Spleen (tissue), 11 donors: ENCODE measurements at regions not wholly inside any gene's neighbourhood (a gene's known extent, or its start where the extent isn't known, plus 50 kb on each side); places are given as distances from the start of the nearest gene placed in this dataset.

ENCODE experiments used
- DNase-seq: peaks from one replicate; pipeline ENCODE4 v3.0.0-alpha.2; 2020
- H3K27ac ChIP-seq, 8 donors: fragments of 200-600 bp; sonication (generic) in 7 of 8; 1 replicate in 4 of 8; 2 replicates in 4 of 8; pipeline versions ENCODE4 v1.5.0 to v1.8.0; 2016 to 2021; ENCODE audit warnings: inconsistent platforms in 4 of 8, mild to moderate bottlenecking in 4 of 8, moderate library complexity in 1 of 8
- H3K27me3 ChIP-seq, 7 donors: fragments of 200-600 bp; sonication (generic) in 6 of 7; replicated peaks in 1 of 7; 1 replicate in 4 of 7; 2 replicates in 3 of 7; pipeline versions ENCODE4 v1.5.0 to v1.8.0; 2016 to 2021; ENCODE audit warnings: inconsistent platforms in 3 of 7, mild to moderate bottlenecking in 1 of 7
- H3K36me3 ChIP-seq, 6 donors: fragments of 200-600 bp; sonication (generic) in 5 of 6; 1 replicate in 4 of 6; 2 replicates in 2 of 6; pipeline versions ENCODE4 v1.5.0 to v1.8.0; 2016 to 2021; ENCODE audit warnings: inconsistent platforms in 2 of 6
- H3K4me1 ChIP-seq, 6 donors: fragments of 200-600 bp; sonication (generic) in 5 of 6; 1 replicate in 3 of 6; 2 replicates in 3 of 6; pipeline versions ENCODE4 v1.5.0 to v1.8.0; 2016 to 2021; ENCODE audit warnings: inconsistent platforms in 3 of 6
- H3K4me3 ChIP-seq, 8 donors: fragments of 200-600 bp; sonication (generic) in 7 of 8; 1 replicate in 4 of 8; 2 replicates in 4 of 8; pipeline versions ENCODE4 v1.5.0 to v1.8.0; 2016 to 2021; ENCODE audit warnings: inconsistent platforms in 4 of 8, mild to moderate bottlenecking in 4 of 8, moderate library complexity in 2 of 8
- H3K9me3 ChIP-seq, 8 donors: fragments of 200-600 bp; sonication (generic) in 7 of 8; 1 replicate in 4 of 8; 2 replicates in 4 of 8; pipeline versions ENCODE4 v1.5.0 to v1.8.0; 2016 to 2021; ENCODE audit warnings: inconsistent platforms in 4 of 8
- POLR2A ChIP-seq, 3 donors: fragments of 450-650 bp; IDR thresholded peaks; one replicate each; pipeline ENCODE4 v1.5.1; 2017; ENCODE audit warnings: antibody characterized with exemption in 3 of 3, mild to moderate bottlenecking in 1 of 3
- POLR2AphosphoS5 ChIP-seq, 3 donors: sonication (generic); formaldehyde crosslinking; IDR thresholded peaks; one replicate each; pipeline ENCODE4 v1.5.1; 2017; ENCODE audit warnings: antibody characterized with exemption in 3 of 3
- WGBS, 5 donors: extraction: QIAGEN DNeasy Blood & Tissue Kit in 3 of 5; methylation state at CpG; one replicate each; pipeline versions ENCODE4 v1.1.5 to v1.1.7; 2013 to 2018; 5-methylcytosine and 5-hydroxymethylcytosine counted together
- intact Hi-C: fragments of 100-400 bp; cut with DNase I; formaldehyde crosslinking; loops from one replicate; pipeline ENCODE4 v1.15.0; 2023; ENCODE audit warnings: low total_unique reads
- TF ChIP-seq, protein P1 (sequence below), 11 experiments: fragments of 200-600 bp in 7 of 11; fragments of 450-650 bp in 4 of 11; sonication (generic) in 4 of 11; IDR thresholded peaks in 8 of 11; conservative IDR thresholded peaks in 3 of 11; 1 replicate in 7 of 11; 2 replicates in 4 of 11; pipeline versions ENCODE4 v1.4.0 to v1.8.0; 2016 to 2021; ENCODE audit warnings: antibody characterized with exemption in 11 of 11, inconsistent platforms in 4 of 11, mild to moderate bottlenecking in 1 of 11
- donor health status: healthy with polysubstance abuse.
- donor health status: DM: no; HTN: no; CAD: no; lungs with moderate emphysema.
- donor health status: DM: no; HTN: no; CAD: no.
- donor health status: Bipolar disorder and iron deficiency.
- donor health status: healthy.
- donor health status: DM: no; HTN: no; CAD: no.
- donor health status: DM: yes; HTN: yes; CAD: no.

DNA sequence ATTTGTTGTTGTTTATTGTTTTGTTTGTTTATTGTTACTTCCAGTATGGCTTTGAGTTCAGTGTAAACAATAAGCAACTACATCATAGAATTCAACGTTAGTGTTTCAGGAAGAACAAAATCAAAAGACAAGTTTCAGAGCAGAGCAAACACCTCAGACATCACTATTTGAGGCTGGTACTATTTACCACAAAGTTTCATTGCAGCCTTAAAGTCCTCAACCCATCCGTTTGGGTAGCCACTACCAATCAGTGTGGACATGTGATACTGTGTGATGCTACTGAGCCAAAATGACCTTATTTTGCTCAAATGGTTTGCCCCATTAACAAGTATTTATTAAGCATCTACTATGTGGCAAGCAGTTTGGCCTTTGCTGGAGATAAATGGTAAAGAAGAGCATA, 458.5 kb upstream of the PTGER4 start:
- Histone ChIP-seq H3K4me3 (no peak overlapping the region), H3K36me3 (no peaks in the 10 kb centered on the region), H3K9me3 (no peaks in the 10 kb centered on the region), H3K4me1 (peaks cover 0 to 14% (median 8%) of the 10 kb centered on the region in 6 donors), H3K27ac (no peak overlapping the region), H3K27me3 (no peaks in the 10 kb centered on the region)
- intact Hi-C loops, result no loop called here
- TF ChIP-seq POLR2A (IDR thresholded peaks at IDR 0.05) (no peak), POLR2AphosphoS5 (IDR thresholded peaks at IDR 0.05) (no peak)
- TF ChIP-seq, protein P1, sequence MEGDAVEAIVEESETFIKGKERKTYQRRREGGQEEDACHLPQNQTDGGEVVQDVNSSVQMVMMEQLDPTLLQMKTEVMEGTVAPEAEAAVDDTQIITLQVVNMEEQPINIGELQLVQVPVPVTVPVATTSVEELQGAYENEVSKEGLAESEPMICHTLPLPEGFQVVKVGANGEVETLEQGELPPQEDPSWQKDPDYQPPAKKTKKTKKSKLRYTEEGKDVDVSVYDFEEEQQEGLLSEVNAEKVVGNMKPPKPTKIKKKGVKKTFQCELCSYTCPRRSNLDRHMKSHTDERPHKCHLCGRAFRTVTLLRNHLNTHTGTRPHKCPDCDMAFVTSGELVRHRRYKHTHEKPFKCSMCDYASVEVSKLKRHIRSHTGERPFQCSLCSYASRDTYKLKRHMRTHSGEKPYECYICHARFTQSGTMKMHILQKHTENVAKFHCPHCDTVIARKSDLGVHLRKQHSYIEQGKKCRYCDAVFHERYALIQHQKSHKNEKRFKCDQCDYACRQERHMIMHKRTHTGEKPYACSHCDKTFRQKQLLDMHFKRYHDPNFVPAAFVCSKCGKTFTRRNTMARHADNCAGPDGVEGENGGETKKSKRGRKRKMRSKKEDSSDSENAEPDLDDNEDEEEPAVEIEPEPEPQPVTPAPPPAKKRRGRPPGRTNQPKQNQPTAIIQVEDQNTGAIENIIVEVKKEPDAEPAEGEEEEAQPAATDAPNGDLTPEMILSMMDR (IDR thresholded peaks at IDR 0.05 in 8 of 11, conservative IDR thresholded peaks at IDR 0.05 in 3 of 11), result no peak
- WGBS, 5 donors, result 60 to 82% (median 76%) methylated on average over 2 of the region's 2 CpGs
- DNase-seq, result no peak

DNA sequence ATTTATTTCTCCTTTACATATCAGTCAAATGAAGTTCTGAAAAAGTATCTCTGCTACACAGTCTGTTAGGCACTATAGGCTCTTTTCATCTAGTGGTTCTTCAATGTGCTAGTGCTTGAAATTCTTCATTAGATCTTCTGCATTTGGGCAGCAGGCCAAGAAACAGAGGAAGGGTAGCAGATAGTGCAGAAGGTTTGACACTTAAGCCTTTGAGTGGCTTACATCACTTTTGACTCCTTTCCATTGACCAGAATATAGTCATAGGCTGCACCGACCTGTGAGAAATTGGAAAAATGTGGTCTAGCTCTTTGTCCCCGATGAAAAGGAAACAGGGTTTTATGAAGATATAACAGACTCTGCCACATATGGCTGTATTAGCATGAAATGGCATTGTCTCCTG, 459.5 kb upstream of the PTGER4 start:
- 27 to 50% (median 30%) methylated on average over 2 of the region's 2 CpGs for WGBS, 5 donors
- H3K27me3 ChIP-seq, result no peaks in the 10 kb centered on the region
- no peak for DNase-seq
- peaks cover 0 to 11% (median 8%) of the 10 kb centered on the region in 6 donors for H3K4me1 ChIP-seq
- H3K9me3 ChIP-seq, result no peaks in the 10 kb centered on the region
- H3K4me3 ChIP-seq, result no peak overlapping the region
- no peaks in the 10 kb centered on the region for H3K36me3 ChIP-seq
- TF ChIP-seq POLR2AphosphoS5 (IDR thresholded peaks at IDR 0.05), result no peak
- TF ChIP-seq POLR2A (IDR thresholded peaks at IDR 0.05), result no peak
- TF ChIP-seq, protein P1 (IDR thresholded peaks at IDR 0.05 in 8 of 11, conservative IDR thresholded peaks at IDR 0.05 in 3 of 11), result no peak
- intact Hi-C loops, result no loop called here
- H3K27ac ChIP-seq, result no peak overlapping the region

DNA sequence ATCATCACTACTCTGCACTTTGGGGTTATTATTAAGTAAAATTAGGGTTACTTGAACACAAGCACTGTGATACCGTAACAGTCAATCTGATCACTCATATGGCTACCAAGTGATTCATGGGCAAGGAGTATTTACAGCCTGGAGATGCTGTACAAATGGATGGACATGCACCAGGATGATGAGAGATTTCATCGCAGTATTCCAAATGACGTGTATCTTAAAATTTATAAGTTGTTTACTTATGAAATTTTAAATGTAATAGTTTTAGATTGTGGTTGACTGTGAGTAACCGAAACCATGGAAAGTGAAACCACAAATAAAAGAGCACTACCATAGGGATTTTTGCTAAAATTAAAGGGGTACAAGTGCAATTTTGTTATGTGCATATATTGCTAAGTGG, 462.2 kb upstream of the PTGER4 start:
- no peak for DNase-seq
- Histone ChIP-seq H3K36me3 (no peaks in the 10 kb centered on the region), H3K4me3 (peak overlapping the region in 1 of 8 donors; percentile 11), H3K9me3 (no peaks in the 10 kb centered on the region), H3K4me1 (no peaks in the 10 kb centered on the region), H3K27me3 (no peaks in the 10 kb centered on the region), H3K27ac (no peak overlapping the region)
- WGBS, 5 donors, result 56 to 75% (median 62%) methylated on average over 4 of the region's 4 CpGs
- TF ChIP-seq POLR2AphosphoS5 (IDR thresholded peaks at IDR 0.05), result no peak
- TF ChIP-seq, protein P1 (IDR thresholded peaks at IDR 0.05 in 8 of 11, conservative IDR thresholded peaks at IDR 0.05 in 3 of 11), result no peak
- no peak for TF ChIP-seq POLR2A (IDR thresholded peaks at IDR 0.05)
- intact Hi-C loops, result no loop called here

DNA sequence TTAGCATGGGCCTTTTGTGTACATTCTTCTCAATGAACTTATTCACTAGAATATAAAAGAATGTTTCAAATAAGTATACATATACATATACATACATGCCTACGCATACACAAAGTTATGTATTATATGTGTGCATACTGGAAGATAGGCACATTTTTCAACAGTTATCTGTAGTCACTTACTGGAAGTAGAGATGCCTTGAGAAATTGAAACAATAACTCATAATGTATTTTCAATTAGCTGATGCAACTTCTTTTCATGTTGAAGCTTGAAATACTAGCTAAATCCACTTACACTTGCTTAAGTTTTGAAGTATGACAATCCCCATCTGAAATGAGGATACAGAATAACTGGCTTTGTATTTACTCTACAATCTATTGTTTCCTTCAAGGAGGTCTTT, 469.0 kb upstream of the PTGER4 start:
- TF ChIP-seq POLR2A (IDR thresholded peaks at IDR 0.05) (no peak), POLR2AphosphoS5 (IDR thresholded peaks at IDR 0.05) (no peak)
- intact Hi-C loops, result no loop called here
- 92 to 100% (median 95%) methylated on average over 1 of the region's 1 CpG for WGBS, 5 donors

DNA sequence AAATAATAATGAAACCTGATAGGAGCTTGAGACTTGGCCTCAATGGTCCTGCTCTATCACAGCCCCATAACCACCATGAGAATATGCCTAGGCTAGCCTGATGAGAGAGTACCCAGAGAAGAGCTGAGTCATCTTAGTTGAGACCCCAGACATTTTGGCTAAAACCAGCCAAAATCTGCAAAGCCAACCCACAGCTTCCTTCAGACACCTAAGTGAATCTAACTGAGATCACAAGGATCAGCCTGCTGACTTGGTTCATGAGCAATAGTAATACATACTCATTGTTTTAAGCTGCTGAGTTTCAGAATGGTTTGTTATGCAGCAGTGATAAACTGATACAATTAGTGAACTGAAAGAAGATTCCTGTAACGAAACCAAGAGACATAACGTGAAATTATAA, 473.7 kb upstream of the PTGER4 start:
- no peak overlapping the region for H3K27ac ChIP-seq
- no peaks in the 10 kb centered on the region for H3K36me3 ChIP-seq
- no peak for DNase-seq
- 88 to 93% (median 92%) methylated on average over 2 of the region's 2 CpGs for WGBS, 5 donors
- no peaks in the 10 kb centered on the region for H3K27me3 ChIP-seq
- H3K4me3 ChIP-seq, result no peak overlapping the region
- no peaks in the 10 kb centered on the region for H3K9me3 ChIP-seq
- TF ChIP-seq POLR2AphosphoS5 (IDR thresholded peaks at IDR 0.05) (no peak), POLR2A (IDR thresholded peaks at IDR 0.05) (no peak)
- TF ChIP-seq, protein P1 (IDR thresholded peaks at IDR 0.05 in 8 of 11, conservative IDR thresholded peaks at IDR 0.05 in 3 of 11), result no peak
- intact Hi-C loops, result no loop called here
- H3K4me1 ChIP-seq, result peaks cover 0 to 4% (median 0%) of the 10 kb centered on the region in 6 donors

More for the DNA sequence above, 469.0 kb upstream of the PTGER4 start:
- Histone ChIP-seq H3K27ac (no peak overlapping the region), H3K36me3 (no peaks in the 10 kb centered on the region), H3K9me3 (no peaks in the 10 kb centered on the region), H3K4me3 (no peak overlapping the region), H3K4me1 (no peaks in the 10 kb centered on the region), H3K27me3 (no peaks in the 10 kb centered on the region)
- no peak for DNase-seq
